Activated T-cell treated with anti-CD3 and anti-CD28 coated beads, Interleukin-2, amount 50 U/mL, for 24 hours (primary cell): ENCODE measurements at regions not wholly inside any gene's neighbourhood (a gene's known extent, or its start where the extent isn't known, plus 50 kb on each side); places are given as distances from the start of the nearest gene placed in this dataset.

ENCODE experiments used
- DNase-seq: peaks from one replicate; pipeline ENCODE4 v3.0.0-alpha.2; 2020
- H3K27ac Mint-ChIP-seq: 2 replicates; pipeline ENCODE4 v1.8.0; 2020; ENCODE audit warnings: mild to moderate bottlenecking, mixed read lengths
- H3K27me3 Mint-ChIP-seq: 2 replicates; pipeline ENCODE4 v1.8.0; 2020; ENCODE audit warnings: mixed read lengths
- H3K36me3 Mint-ChIP-seq: 2 replicates; pipeline ENCODE4 v1.8.0; 2020; ENCODE audit warnings: low read depth, mixed read lengths
- H3K4me1 Mint-ChIP-seq: 2 replicates; pipeline ENCODE4 v1.8.0; 2020; ENCODE audit warnings: low read depth, mixed read lengths
- H3K4me3 Mint-ChIP-seq: 2 replicates; pipeline ENCODE4 v1.8.0; 2020; ENCODE audit warnings: mild to moderate bottlenecking, moderate library complexity, mixed read lengths
- H3K9me3 Mint-ChIP-seq: 2 replicates; pipeline ENCODE4 v1.8.0; 2020; ENCODE audit warnings: mixed read lengths

- Mint-ChIP-seq H3K4me1 (no peaks in the 10 kb centered on the region), H3K9me3 (no peaks in the 10 kb centered on the region), H3K27me3 (peaks cover 19% of the 10 kb centered on the region), H3K27ac (no peak overlapping the region), H3K36me3 (no peaks in the 10 kb centered on the region), H3K4me3 (no peak overlapping the region)
- DNase-seq = no peak
These were observed 193.3 kb upstream of the MAP3K7 start for GRCh38 chr6:90780141-90780540.

- H3K4me1 Mint-ChIP-seq = no peaks in the 10 kb centered on the region
- no peaks in the 10 kb centered on the region for H3K9me3 Mint-ChIP-seq
These were observed 191.7 kb upstream of the MAP3K7 start for GRCh38 chr6:90778417-90779203.

GRCh38 chr6:90770778-90771177, 183.9 kb upstream of the MAP3K7 start:
- H3K4me1 Mint-ChIP-seq = no peaks in the 10 kb centered on the region
- H3K4me3 Mint-ChIP-seq = no peak overlapping the region
- no peak for DNase-seq
- H3K9me3 Mint-ChIP-seq = no peaks in the 10 kb centered on the region
- H3K27me3 Mint-ChIP-seq = peaks cover 10% of the 10 kb centered on the region
- no peaks in the 10 kb centered on the region for H3K36me3 Mint-ChIP-seq
- H3K27ac Mint-ChIP-seq = no peak overlapping the region

More at GRCh38 chr6:90778417-90779203, 191.7 kb upstream of the MAP3K7 start:
- DNase-seq = no peak
- no peaks in the 10 kb centered on the region for H3K36me3 Mint-ChIP-seq
- H3K4me3 Mint-ChIP-seq = no peak overlapping the region
- no peak overlapping the region for H3K27ac Mint-ChIP-seq
- peaks cover 20% of the 10 kb centered on the region for H3K27me3 Mint-ChIP-seq

GRCh38 chr6:90765895-90766294, 179.0 kb upstream of the MAP3K7 start:
- Mint-ChIP-seq H3K27ac (no peak overlapping the region), H3K27me3 (peaks cover 3% of the 10 kb centered on the region), H3K9me3 (no peaks in the 10 kb centered on the region), H3K4me3 (no peak overlapping the region), H3K4me1 (no peaks in the 10 kb centered on the region), H3K36me3 (no peaks in the 10 kb centered on the region)
- no peak for DNase-seq

GRCh38 chr6:90765491-90765890, 178.6 kb upstream of the MAP3K7 start:
- Mint-ChIP-seq H3K9me3 (no peaks in the 10 kb centered on the region), H3K27ac (no peak overlapping the region), H3K36me3 (no peaks in the 10 kb centered on the region), H3K27me3 (peaks cover 3% of the 10 kb centered on the region), H3K4me3 (no peak overlapping the region), H3K4me1 (no peaks in the 10 kb centered on the region)
- no peak for DNase-seq

GRCh38 chr6:90764001-90764400, 177.1 kb upstream of the MAP3K7 start:
- no peak overlapping the region for H3K4me3 Mint-ChIP-seq
- H3K36me3 Mint-ChIP-seq = no peaks in the 10 kb centered on the region
- H3K27ac Mint-ChIP-seq = no peak overlapping the region
- H3K4me1 Mint-ChIP-seq = no peaks in the 10 kb centered on the region
- DNase-seq = no peak
- no peaks in the 10 kb centered on the region for H3K9me3 Mint-ChIP-seq
- peaks cover 3% of the 10 kb centered on the region for H3K27me3 Mint-ChIP-seq

GRCh38 chr6:90759664-90760063, 172.8 kb upstream of the MAP3K7 start:
- no peak overlapping the region for H3K27ac Mint-ChIP-seq
- no peaks in the 10 kb centered on the region for H3K9me3 Mint-ChIP-seq
- no peak overlapping the region for H3K4me3 Mint-ChIP-seq
- H3K36me3 Mint-ChIP-seq = no peaks in the 10 kb centered on the region
- H3K27me3 Mint-ChIP-seq = peaks cover 10% of the 10 kb centered on the region
- H3K4me1 Mint-ChIP-seq = no peaks in the 10 kb centered on the region
- no peak for DNase-seq

- Mint-ChIP-seq H3K27me3 (peaks cover 13% of the 10 kb centered on the region), H3K9me3 (no peaks in the 10 kb centered on the region)
These were observed 171.9 kb upstream of the MAP3K7 start for GRCh38 chr6:90758741-90759140.

GRCh38 chr6:90753820-90754643, 167.2 kb upstream of the MAP3K7 start:
- Mint-ChIP-seq H3K27me3 (peaks cover 26% of the 10 kb centered on the region), H3K36me3 (no peaks in the 10 kb centered on the region), H3K4me1 (no peaks in the 10 kb centered on the region), H3K9me3 (no peaks in the 10 kb centered on the region), H3K27ac (no peak overlapping the region), H3K4me3 (no peak overlapping the region)
- no peak for DNase-seq

More at GRCh38 chr6:90758741-90759140, 171.9 kb upstream of the MAP3K7 start:
- H3K4me1 Mint-ChIP-seq = no peaks in the 10 kb centered on the region
- H3K36me3 Mint-ChIP-seq = no peaks in the 10 kb centered on the region
- DNase-seq = no peak
- no peak overlapping the region for H3K4me3 Mint-ChIP-seq
- no peak overlapping the region for H3K27ac Mint-ChIP-seq

- Mint-ChIP-seq H3K4me3 (no peak overlapping the region), H3K27me3 (peaks cover 14% of the 10 kb centered on the region), H3K27ac (no peak overlapping the region), H3K9me3 (peaks cover 2% of the 10 kb centered on the region), H3K36me3 (no peaks in the 10 kb centered on the region), H3K4me1 (no peaks in the 10 kb centered on the region)
- DNase-seq = no peak
These were observed 152.9 kb upstream of the MAP3K7 start for GRCh38 chr6:90739802-90740201.

- H3K4me1 Mint-ChIP-seq = no peaks in the 10 kb centered on the region
- no peak for DNase-seq
- H3K4me3 Mint-ChIP-seq = no peak overlapping the region
- no peaks in the 10 kb centered on the region for H3K36me3 Mint-ChIP-seq
- no peak overlapping the region for H3K27ac Mint-ChIP-seq
- peaks cover 14% of the 10 kb centered on the region for H3K27me3 Mint-ChIP-seq
- peaks cover 3% of the 10 kb centered on the region for H3K9me3 Mint-ChIP-seq
These were observed 152.5 kb upstream of the MAP3K7 start for GRCh38 chr6:90739339-90739738.

GRCh38 chr6:90730151-90730673, 143.3 kb upstream of the MAP3K7 start:
- Mint-ChIP-seq H3K27me3 (peaks cover 10% of the 10 kb centered on the region), H3K4me1 (no peaks in the 10 kb centered on the region), H3K9me3 (peaks cover 4% of the 10 kb centered on the region), H3K27ac (no peak overlapping the region), H3K36me3 (no peaks in the 10 kb centered on the region), H3K4me3 (no peak overlapping the region)
- no peak for DNase-seq

- H3K27ac Mint-ChIP-seq = no peak overlapping the region
- no peaks in the 10 kb centered on the region for H3K36me3 Mint-ChIP-seq
- peaks cover 12% of the 10 kb centered on the region for H3K27me3 Mint-ChIP-seq
- DNase-seq = no peak
- H3K4me3 Mint-ChIP-seq = no peak overlapping the region
- H3K4me1 Mint-ChIP-seq = no peaks in the 10 kb centered on the region
- H3K9me3 Mint-ChIP-seq = no peaks in the 10 kb centered on the region
These were observed 142.2 kb upstream of the MAP3K7 start for GRCh38 chr6:90729057-90729456.

GRCh38 chr6:90722648-90723047, 135.8 kb upstream of the MAP3K7 start:
- no peak for DNase-seq
- Mint-ChIP-seq H3K9me3 (no peaks in the 10 kb centered on the region), H3K27me3 (peaks cover 18% of the 10 kb centered on the region), H3K36me3 (no peaks in the 10 kb centered on the region), H3K4me1 (peaks cover 8% of the 10 kb centered on the region), H3K4me3 (no peak overlapping the region), H3K27ac (no peak overlapping the region)

GRCh38 chr6:90720404-90720803, 133.5 kb upstream of the MAP3K7 start:
- peaks cover 22% of the 10 kb centered on the region for H3K27me3 Mint-ChIP-seq
- DNase-seq = no peak
- H3K4me1 Mint-ChIP-seq = peaks cover 8% of the 10 kb centered on the region
- no peaks in the 10 kb centered on the region for H3K9me3 Mint-ChIP-seq
- no peaks in the 10 kb centered on the region for H3K36me3 Mint-ChIP-seq
- H3K4me3 Mint-ChIP-seq = no peak overlapping the region
- no peak overlapping the region for H3K27ac Mint-ChIP-seq
